Adipocyte (in vitro differentiated cells): ENCODE measurements at regions not wholly inside any gene's neighbourhood (a gene's known extent, or its start where the extent isn't known, plus 50 kb on each side); places are given as distances from the start of the nearest gene placed in this dataset.
"Not testable (repeated sequence)": the region's sequence is repeated elsewhere in the genome, so short reads cannot be mapped to it uniquely, and the experiment has no call there.

Experiments
- DNase-seq: peaks from one replicate; pipeline ENCODE4 v3.0.0-alpha.2; 2015; ENCODE audit warnings: low read depth
- H3K27me3 ChIP-seq: replicated peaks from 2 replicates; pipeline ENCODE4 v1.7.0; 2013; ENCODE audit warnings: mild to moderate bottlenecking, low read length, moderate library complexity; ENCODE audit not compliant: control insufficient read depth, insufficient read depth
- H3K36me3 ChIP-seq: 2 replicates; pipeline ENCODE4 v1.7.0; 2013; ENCODE audit warnings: low read length, mild to moderate bottlenecking, moderate library complexity; ENCODE audit not compliant: control insufficient read depth, insufficient read depth, severe bottlenecking
- H3K4me1 ChIP-seq: 2 replicates; pipeline ENCODE4 v1.7.0; 2013; ENCODE audit warnings: mild to moderate bottlenecking, low read length, moderate library complexity; ENCODE audit not compliant: control insufficient read depth, insufficient read depth
- H3K4me3 ChIP-seq: 2 replicates; pipeline ENCODE4 v1.7.0; 2013; ENCODE audit warnings: mild to moderate bottlenecking, low read length, moderate library complexity
- H3K9ac ChIP-seq: 2 replicates; pipeline ENCODE4 v1.7.0; 2013; ENCODE audit warnings: mild to moderate bottlenecking, low read length, moderate library complexity
- H3K9me3 ChIP-seq: 2 replicates; pipeline ENCODE4 v1.7.0; 2013; ENCODE audit warnings: mild to moderate bottlenecking, low read length, moderate library complexity; ENCODE audit not compliant: control insufficient read depth

- H3K4me1 ChIP-seq, H3K27me3 ChIP-seq, DNase-seq, H3K9me3 ChIP-seq, H3K4me3 ChIP-seq, H3K36me3 ChIP-seq, H3K9ac ChIP-seq: not testable (repeated sequence)
These were observed 87.5 kb upstream of the TMTC4 start for GRCh38 chr13:100762126-100762525.

- Histone ChIP-seq H3K9me3 (no peaks in the 10 kb centered on the region), H3K36me3 (no peaks in the 10 kb centered on the region), H3K27me3 (no peaks in the 10 kb centered on the region), H3K4me3 (no peak overlapping the region), H3K4me1 (no peaks in the 10 kb centered on the region), H3K9ac (no peak overlapping the region)
- DNase-seq = no peak
These were observed 81.3 kb upstream of the TMTC4 start for GRCh38 chr13:100755891-100756290.

DNA sequence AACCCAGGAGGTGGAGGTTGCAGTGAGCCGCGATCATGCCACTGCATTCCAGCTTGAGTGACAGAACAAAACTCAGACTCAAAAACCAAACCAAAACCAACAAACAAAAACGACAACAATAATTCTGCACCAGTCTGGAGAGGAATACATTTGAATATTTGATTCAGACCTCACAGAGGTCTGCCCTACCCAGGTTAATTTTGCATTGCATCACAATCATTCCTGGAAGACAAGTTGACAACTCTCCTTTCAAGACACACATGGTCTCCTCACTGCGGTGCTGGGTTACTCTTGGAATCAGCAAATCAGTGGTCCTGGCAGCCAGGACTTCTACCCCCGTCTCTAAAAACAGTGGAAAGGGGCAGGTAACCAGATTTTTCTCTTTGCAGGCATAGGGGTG, 79.9 kb upstream of the TMTC4 start:
- H3K9ac ChIP-seq = no peak overlapping the region
- H3K36me3 ChIP-seq = no peaks in the 10 kb centered on the region
- DNase-seq = no peak
- H3K4me1 ChIP-seq = no peaks in the 10 kb centered on the region
- H3K9me3 ChIP-seq = no peaks in the 10 kb centered on the region
- no peak overlapping the region for H3K4me3 ChIP-seq
- H3K27me3 ChIP-seq = peaks cover 7% of the 10 kb centered on the region

DNA sequence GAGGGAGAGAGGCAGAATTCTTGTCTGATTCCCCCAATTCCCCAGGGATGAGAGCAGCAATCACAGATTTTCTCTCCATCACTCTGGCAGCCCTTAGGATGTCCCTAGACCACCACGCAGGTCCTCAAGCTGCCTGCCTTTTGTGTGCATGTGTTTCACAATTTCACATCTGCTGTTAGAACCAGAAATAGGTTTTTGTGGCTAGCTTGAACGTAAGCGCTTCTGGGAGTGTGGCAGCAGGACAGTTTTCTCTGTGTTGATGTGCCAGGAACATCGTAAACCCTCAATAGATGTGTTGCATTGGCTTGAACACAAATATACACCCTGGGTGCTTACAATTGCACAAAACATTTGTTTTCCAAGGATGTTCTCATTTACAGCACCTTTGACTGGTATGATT, 78.8 kb upstream of the TMTC4 start:
- Histone ChIP-seq H3K9me3 (no peaks in the 10 kb centered on the region), H3K27me3 (peaks cover 11% of the 10 kb centered on the region), H3K36me3 (no peaks in the 10 kb centered on the region), H3K9ac (no peak overlapping the region), H3K4me1 (no peaks in the 10 kb centered on the region), H3K4me3 (no peak overlapping the region)
- no peak for DNase-seq

- no peak for DNase-seq
- Histone ChIP-seq H3K9ac (no peak overlapping the region), H3K9me3 (no peaks in the 10 kb centered on the region), H3K4me1 (no peaks in the 10 kb centered on the region), H3K36me3 (no peaks in the 10 kb centered on the region), H3K27me3 (peaks cover 11% of the 10 kb centered on the region), H3K4me3 (no peak overlapping the region)
These were observed 77.2 kb upstream of the TMTC4 start for GRCh38 chr13:100751826-100752225.

- Histone ChIP-seq H3K9me3 (no peaks in the 10 kb centered on the region), H3K4me3 (no peak overlapping the region), H3K36me3 (no peaks in the 10 kb centered on the region), H3K4me1 (peaks cover 2% of the 10 kb centered on the region), H3K27me3 (peaks cover 11% of the 10 kb centered on the region), H3K9ac (no peak overlapping the region)
- DNase-seq = no peak
These were observed 72.5 kb upstream of the TMTC4 start for GRCh38 chr13:100746953-100747683.

DNA sequence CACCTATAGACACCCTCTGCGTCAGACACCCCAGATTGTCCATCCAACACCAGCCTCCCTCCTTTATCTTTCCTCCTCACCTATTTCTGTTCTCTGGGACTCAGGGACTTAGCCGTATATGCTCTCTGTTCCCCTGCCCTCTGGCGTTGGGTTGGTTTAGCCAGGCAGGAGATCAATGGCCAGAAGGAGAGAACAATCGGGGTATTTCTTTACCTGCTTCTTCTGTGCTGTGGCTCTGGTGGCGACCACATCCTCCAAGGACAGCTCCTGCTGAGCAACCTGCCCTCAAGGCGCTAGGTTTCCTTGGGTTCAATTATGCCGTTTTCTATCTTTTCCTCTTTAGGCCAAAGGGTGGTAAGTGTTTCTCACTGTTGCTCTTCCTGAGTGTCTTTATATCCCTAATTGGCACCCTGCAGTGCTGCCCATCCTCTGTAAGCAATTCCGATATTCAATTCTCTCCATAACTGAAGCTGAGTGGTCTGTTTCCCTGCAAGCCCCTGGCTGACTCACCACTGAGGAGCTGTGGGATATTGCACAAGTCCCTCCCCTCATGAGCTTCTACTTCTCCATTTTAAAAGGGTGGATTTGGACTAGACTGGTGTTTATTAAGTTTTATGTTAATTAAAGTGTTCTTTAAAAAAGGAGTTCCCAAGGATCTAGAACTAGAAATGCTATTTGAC, 63.7 kb upstream of the TMTC4 start:
- no peak overlapping the region for H3K9ac ChIP-seq
- no peaks in the 10 kb centered on the region for H3K36me3 ChIP-seq
- no peaks in the 10 kb centered on the region for H3K4me1 ChIP-seq
- DNase-seq = no peak
- no peaks in the 10 kb centered on the region for H3K27me3 ChIP-seq
- no peak overlapping the region for H3K4me3 ChIP-seq
- no peaks in the 10 kb centered on the region for H3K9me3 ChIP-seq

- H3K27me3 ChIP-seq = peaks cover 3% of the 10 kb centered on the region
- H3K4me3 ChIP-seq = no peak overlapping the region
- no peaks in the 10 kb centered on the region for H3K4me1 ChIP-seq
- no peaks in the 10 kb centered on the region for H3K9me3 ChIP-seq
- no peak for DNase-seq
- no peaks in the 10 kb centered on the region for H3K36me3 ChIP-seq
- H3K9ac ChIP-seq = no peak overlapping the region
These were observed 60.9 kb upstream of the TMTC4 start for GRCh38 chr13:100735494-100735893.

DNA sequence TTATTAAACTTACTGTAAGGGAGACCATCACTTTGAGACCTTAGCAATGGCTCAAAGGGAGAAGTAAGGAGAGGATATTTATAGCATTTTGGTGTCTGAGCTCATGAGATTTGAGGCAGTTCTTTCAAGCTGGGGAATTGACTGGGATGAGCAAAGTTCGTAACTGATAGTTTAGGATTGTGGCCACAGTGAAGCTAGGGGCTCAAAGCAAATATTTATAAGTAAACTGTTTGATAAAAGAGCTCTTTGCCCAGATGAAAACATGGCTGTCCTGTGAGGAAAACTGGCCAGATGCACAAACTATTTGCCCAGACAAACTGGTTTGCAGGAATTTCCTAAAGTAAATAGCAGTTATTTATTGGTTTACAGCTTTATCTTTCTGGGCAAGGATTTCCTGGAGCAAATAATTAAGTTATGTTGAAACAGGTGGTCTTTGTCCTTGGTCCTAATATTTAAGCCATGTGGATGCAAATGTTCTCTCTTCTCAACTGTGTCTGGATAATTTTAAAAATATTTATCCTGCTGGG, 59.7 kb upstream of the TMTC4 start:
- DNase-seq = no peak
- Histone ChIP-seq H3K36me3 (no peaks in the 10 kb centered on the region), H3K4me1 (no peaks in the 10 kb centered on the region), H3K9me3 (no peaks in the 10 kb centered on the region), H3K27me3 (peaks cover 3% of the 10 kb centered on the region), H3K4me3 (no peak overlapping the region), H3K9ac (no peak overlapping the region)

- Histone ChIP-seq H3K4me3 (no peak overlapping the region), H3K9ac (no peak overlapping the region), H3K36me3 (no peaks in the 10 kb centered on the region), H3K4me1 (no peaks in the 10 kb centered on the region), H3K9me3 (peaks cover 3% of the 10 kb centered on the region), H3K27me3 (peaks cover 3% of the 10 kb centered on the region)
- DNase-seq = no peak
These were observed 58.7 kb upstream of the TMTC4 start for GRCh38 chr13:100733261-100733660.

DNA sequence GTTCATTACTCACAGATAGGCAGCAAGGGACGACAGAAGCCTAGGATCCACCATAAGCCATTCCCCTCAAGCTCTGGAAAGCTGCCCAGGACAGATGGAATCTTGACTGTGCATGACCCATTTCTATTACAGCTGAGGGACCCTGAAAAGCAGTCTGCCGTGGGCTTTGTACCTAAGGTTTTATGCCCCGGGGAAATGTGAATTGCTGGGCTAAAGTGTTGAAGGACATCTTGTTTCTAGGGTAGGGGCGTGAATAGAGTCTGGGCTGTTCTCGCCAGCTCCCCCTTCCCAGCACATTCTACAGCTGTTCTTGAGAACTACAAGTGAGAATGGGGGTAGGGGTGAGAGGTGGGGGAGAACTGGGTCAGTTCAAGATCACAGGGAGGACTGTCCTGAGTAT, 53.6 kb upstream of the TMTC4 start:
- no peak for DNase-seq
- Histone ChIP-seq H3K9ac (no peak overlapping the region), H3K36me3 (no peaks in the 10 kb centered on the region), H3K4me3 (no peak overlapping the region), H3K27me3 (peaks cover 3% of the 10 kb centered on the region), H3K4me1 (no peaks in the 10 kb centered on the region), H3K9me3 (peaks cover 10% of the 10 kb centered on the region)
